ENCODE measurements at regions not wholly inside any gene's neighbourhood (a gene's known extent, or its start where the extent isn't known, plus 50 kb on each side); places are given as distances from the start of the nearest gene placed in this dataset.

GRCh38 chr5:53200306-53200705, 90.7 kb upstream of the MOCS2 start:
- ChIA-PET POLR2A (no interaction called here), CTCF (no interaction called here)
- TF ChIP-seq, protein P1, sequence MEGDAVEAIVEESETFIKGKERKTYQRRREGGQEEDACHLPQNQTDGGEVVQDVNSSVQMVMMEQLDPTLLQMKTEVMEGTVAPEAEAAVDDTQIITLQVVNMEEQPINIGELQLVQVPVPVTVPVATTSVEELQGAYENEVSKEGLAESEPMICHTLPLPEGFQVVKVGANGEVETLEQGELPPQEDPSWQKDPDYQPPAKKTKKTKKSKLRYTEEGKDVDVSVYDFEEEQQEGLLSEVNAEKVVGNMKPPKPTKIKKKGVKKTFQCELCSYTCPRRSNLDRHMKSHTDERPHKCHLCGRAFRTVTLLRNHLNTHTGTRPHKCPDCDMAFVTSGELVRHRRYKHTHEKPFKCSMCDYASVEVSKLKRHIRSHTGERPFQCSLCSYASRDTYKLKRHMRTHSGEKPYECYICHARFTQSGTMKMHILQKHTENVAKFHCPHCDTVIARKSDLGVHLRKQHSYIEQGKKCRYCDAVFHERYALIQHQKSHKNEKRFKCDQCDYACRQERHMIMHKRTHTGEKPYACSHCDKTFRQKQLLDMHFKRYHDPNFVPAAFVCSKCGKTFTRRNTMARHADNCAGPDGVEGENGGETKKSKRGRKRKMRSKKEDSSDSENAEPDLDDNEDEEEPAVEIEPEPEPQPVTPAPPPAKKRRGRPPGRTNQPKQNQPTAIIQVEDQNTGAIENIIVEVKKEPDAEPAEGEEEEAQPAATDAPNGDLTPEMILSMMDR (IDR thresholded peaks at IDR 0.05; ENCODE audit: insufficient read depth, low read length, missing control alignments): no peak
- no peak for DNase-seq (ENCODE audit: low read depth, low spot score)
- H3K4me3 ChIP-seq (ENCODE audit: low read depth, low read length): no peak overlapping the region

DNA sequence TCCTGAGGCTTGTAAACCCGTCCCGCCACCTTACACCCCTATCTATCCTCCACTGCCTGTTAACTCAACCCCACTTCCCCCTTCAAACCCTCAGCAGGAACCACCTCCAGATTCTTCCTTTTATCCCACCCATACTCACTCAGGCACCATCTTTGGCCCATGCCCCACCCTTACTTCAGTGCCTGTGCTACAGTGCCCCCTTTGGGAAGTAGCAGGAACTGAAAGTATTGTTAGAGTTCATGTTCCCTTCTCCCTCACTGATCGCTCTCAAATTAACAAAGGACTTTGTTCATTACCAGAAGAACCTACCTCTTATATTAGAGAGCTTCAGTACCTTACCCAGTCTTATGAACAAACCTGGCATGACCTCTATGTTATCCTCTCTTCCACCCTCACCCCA, 92.2 kb upstream of the MOCS2 start:
- no peak overlapping the region for H3K4me3 ChIP-seq (ENCODE audit: low read depth, low read length)
- CTCF ChIA-PET: no interaction called here
- POLR2A ChIA-PET: no interaction called here
- TF ChIP-seq, protein P1 (IDR thresholded peaks at IDR 0.05; ENCODE audit: insufficient read depth, low read length, missing control alignments): no peak
- no peak for DNase-seq (ENCODE audit: low read depth, low spot score)

DNA sequence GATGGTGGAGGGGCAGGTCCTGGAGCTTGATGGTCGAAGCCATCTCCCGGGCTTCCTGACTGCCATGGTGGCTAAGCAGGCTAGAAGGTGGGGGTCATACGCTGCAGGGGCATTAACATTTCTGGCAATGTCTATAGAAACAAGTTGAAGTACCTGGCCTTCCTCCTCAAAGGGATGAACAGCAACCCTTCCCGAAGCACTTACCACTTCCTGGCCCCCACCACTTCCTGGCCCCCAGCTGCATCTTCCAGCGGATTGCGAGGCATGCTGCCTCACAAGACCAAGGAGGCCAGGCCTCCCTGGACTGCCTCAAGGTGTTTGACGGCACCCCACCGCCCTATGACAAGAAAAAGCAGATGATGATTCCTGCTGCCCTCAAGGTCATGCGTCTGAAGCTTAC, 97.0 kb upstream of the MOCS2 start:
- POLR2A ChIA-PET: no interaction called here
- H3K4me3 ChIP-seq (ENCODE audit: low read depth, low read length): no peak overlapping the region
- CTCF ChIA-PET: no interaction called here
- DNase-seq (ENCODE audit: low read depth, low spot score): no peak
- TF ChIP-seq, protein P1 (IDR thresholded peaks at IDR 0.05; ENCODE audit: insufficient read depth, low read length, missing control alignments): no peak

DNA sequence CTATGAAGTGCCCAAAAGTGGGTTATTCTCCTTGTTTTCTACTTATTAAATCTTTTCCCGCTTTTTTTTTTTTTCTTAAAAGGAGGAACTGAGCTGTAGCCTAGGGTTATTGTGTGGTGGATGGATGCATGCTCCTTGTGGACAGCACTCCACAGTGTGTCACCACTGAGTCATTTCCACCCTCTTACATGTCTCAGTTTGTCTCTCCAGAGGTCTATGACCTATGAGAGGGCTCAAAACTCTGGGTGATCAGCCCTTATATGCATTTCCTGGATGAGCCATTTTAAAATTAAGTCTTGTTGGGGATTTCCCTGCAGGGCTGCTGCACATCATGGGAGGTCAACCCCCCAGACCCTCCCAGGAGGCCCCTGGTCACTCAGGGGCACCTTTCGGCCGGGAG, 102.2 kb upstream of the MOCS2 start:
- TF ChIP-seq, protein P1 (IDR thresholded peaks at IDR 0.05; ENCODE audit: insufficient read depth, low read length, missing control alignments): no peak
- POLR2A ChIA-PET: no interaction called here
- no peak for DNase-seq (ENCODE audit: low read depth, low spot score)
- no peak overlapping the region for H3K4me3 ChIP-seq (ENCODE audit: low read depth, low read length)
- CTCF ChIA-PET: no interaction called here

- H3K4me3 ChIP-seq (ENCODE audit: low read depth, low read length): no peak overlapping the region
- DNase-seq (ENCODE audit: low read depth, low spot score): no peak
- TF ChIP-seq, protein P1 (IDR thresholded peaks at IDR 0.05; ENCODE audit: insufficient read depth, low read length, missing control alignments): no peak
- ChIA-PET CTCF (no interaction called here), POLR2A (no interaction called here)
Measured at GRCh38 chr5:53219174-53219573, 109.6 kb upstream of the MOCS2 start.

GRCh38 chr5:53219610-53220009, 110.1 kb upstream of the MOCS2 start:
- DNase-seq (ENCODE audit: low read depth, low spot score): no peak
- no peak overlapping the region for H3K4me3 ChIP-seq (ENCODE audit: low read depth, low read length)
- TF ChIP-seq, protein P1 (IDR thresholded peaks at IDR 0.05; ENCODE audit: insufficient read depth, low read length, missing control alignments): no peak
- POLR2A ChIA-PET: no interaction called here
- CTCF ChIA-PET: no interaction called here
